Loucy (cell line): ENCODE measurements at regions not wholly inside any gene's neighbourhood (a gene's known extent, or its start where the extent isn't known, plus 50 kb on each side); places are given as distances from the start of the nearest gene placed in this dataset.
A peak's percentile ranks its signal among the peaks of the same experiment; 100 is the strongest.

Experiments
- H2AFZ ChIP-seq: fragments of 200-600 bp; sonication (generic); 2 replicates; pipeline ENCODE4 v1.6.0; 2016; ENCODE audit warnings: antibody characterized with exemption, mild to moderate bottlenecking, low read length, moderate library complexity
- H3F3A ChIP-seq: fragments of 200-600 bp; 2 replicates; pipeline ENCODE4 v1.6.0; 2016; ENCODE audit warnings: antibody characterized with exemption, low read depth, mild to moderate bottlenecking
- H3K27me3 ChIP-seq: fragments of 200-600 bp; sonication (generic); 2 replicates; pipeline ENCODE4 v1.6.1; 2014; ENCODE audit warnings: low read length, mild to moderate bottlenecking; ENCODE audit not compliant: insufficient read depth, poor library complexity, severe bottlenecking
- H3K36me3 ChIP-seq: fragments of 200-600 bp; sonication (generic); 2 replicates; pipeline ENCODE4 v1.6.1; 2016; ENCODE audit warnings: low read length; ENCODE audit not compliant: insufficient read depth
- H3K4me1 ChIP-seq: fragments of 200-600 bp; sonication (generic); 2 replicates; pipeline ENCODE4 v1.5.1; 2014; ENCODE audit warnings: low read length, mild to moderate bottlenecking; ENCODE audit not compliant: insufficient read depth, poor library complexity, severe bottlenecking
- H3K4me2 ChIP-seq: fragments of 200-600 bp; sonication (generic); 2 replicates; pipeline ENCODE4 v1.6.0; 2014; ENCODE audit warnings: antibody characterized with exemption, low read length, low read depth, mild to moderate bottlenecking; ENCODE audit not compliant: poor library complexity, severe bottlenecking
- H3K4me3 ChIP-seq: fragments of 200-600 bp; sonication (generic); 2 replicates; pipeline ENCODE4 v1.5.1; 2014; ENCODE audit warnings: low read length, mild to moderate bottlenecking, mixed read lengths; ENCODE audit not compliant: poor library complexity, severe bottlenecking
- H3K79me2 ChIP-seq: fragments of 200-600 bp; sonication (generic); 2 replicates; pipeline ENCODE4 v1.6.1; 2014; ENCODE audit warnings: low read length; ENCODE audit not compliant: insufficient read depth
- H3K9ac ChIP-seq: fragments of 200-600 bp; sonication (generic); 2 replicates; pipeline ENCODE4 v1.6.0; 2014; ENCODE audit warnings: mild to moderate bottlenecking, low read depth, low read length, moderate library complexity; ENCODE audit not compliant: poor library complexity, severe bottlenecking
- H3K9me2 ChIP-seq: fragments of 200-600 bp; sonication (generic); replicated peaks from 2 replicates; pipeline ENCODE4 v1.6.1; 2016; ENCODE audit warnings: low read depth, low read length, mixed read lengths
- H3K9me3 ChIP-seq: fragments of 200-600 bp; sonication (generic); 2 replicates; pipeline ENCODE4 v1.6.1; 2014; ENCODE audit warnings: mild to moderate bottlenecking, antibody characterized with exemption, low read length, low read depth; ENCODE audit not compliant: insufficient read depth
- H4K20me1 ChIP-seq: fragments of 200-600 bp; sonication (generic); 2 replicates; pipeline ENCODE4 v1.6.0; 2014; ENCODE audit warnings: antibody characterized with exemption, low read length, mild to moderate bottlenecking; ENCODE audit not compliant: insufficient read depth, poor library complexity, severe bottlenecking
- EZH2phosphoT487 ChIP-seq: fragments of 200-600 bp; IDR thresholded peaks from 2 replicates; pipeline ENCODE4 v1.6.1; 2018; ENCODE audit warnings: antibody characterized with exemption, mild to moderate bottlenecking, moderate library complexity, borderline replicate concordance
- TF ChIP-seq, protein P1 (sequence below): fragments of 200-600 bp; sonication (generic); conservative IDR thresholded peaks from 2 replicates; pipeline ENCODE4 v1.5.1; 2014; ENCODE audit warnings: mild to moderate bottlenecking, antibody characterized with exemption, low read length

DNA sequence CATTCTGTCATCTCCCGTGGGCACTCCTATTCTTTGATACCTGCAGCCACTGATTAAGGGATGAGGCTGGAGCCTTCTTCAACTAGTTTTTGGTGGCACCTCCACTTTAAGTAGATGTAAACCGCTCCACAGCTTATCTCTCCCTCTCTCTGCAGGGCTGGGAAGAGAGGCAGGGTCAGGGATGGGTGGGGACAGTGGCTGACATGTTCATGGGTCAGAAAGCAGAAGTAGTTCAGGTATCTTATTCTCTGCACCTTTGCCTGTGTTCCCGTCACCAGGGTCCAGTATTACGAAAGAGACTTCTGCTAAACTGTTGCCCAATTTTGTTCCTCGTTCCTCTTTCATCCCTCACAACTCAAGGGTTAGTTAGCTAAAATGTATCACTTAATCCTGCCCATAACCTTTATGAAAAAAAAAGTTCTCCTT, 51.7 kb upstream of the EDEM3 start:
- no peak overlapping the region for H2AFZ ChIP-seq
- H3K36me3 ChIP-seq = no peaks in the 10 kb centered on the region
- H3K9ac ChIP-seq = no peak overlapping the region
- H3K79me2 ChIP-seq = no peaks in the 10 kb centered on the region
- no peak for TF ChIP-seq EZH2phosphoT487
- TF ChIP-seq, protein P1, sequence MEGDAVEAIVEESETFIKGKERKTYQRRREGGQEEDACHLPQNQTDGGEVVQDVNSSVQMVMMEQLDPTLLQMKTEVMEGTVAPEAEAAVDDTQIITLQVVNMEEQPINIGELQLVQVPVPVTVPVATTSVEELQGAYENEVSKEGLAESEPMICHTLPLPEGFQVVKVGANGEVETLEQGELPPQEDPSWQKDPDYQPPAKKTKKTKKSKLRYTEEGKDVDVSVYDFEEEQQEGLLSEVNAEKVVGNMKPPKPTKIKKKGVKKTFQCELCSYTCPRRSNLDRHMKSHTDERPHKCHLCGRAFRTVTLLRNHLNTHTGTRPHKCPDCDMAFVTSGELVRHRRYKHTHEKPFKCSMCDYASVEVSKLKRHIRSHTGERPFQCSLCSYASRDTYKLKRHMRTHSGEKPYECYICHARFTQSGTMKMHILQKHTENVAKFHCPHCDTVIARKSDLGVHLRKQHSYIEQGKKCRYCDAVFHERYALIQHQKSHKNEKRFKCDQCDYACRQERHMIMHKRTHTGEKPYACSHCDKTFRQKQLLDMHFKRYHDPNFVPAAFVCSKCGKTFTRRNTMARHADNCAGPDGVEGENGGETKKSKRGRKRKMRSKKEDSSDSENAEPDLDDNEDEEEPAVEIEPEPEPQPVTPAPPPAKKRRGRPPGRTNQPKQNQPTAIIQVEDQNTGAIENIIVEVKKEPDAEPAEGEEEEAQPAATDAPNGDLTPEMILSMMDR = no peak
- H3K4me1 ChIP-seq = no peaks in the 10 kb centered on the region
- no peak overlapping the region for H3K4me3 ChIP-seq
- H3K9me2 ChIP-seq = no peaks in the 10 kb centered on the region
- H4K20me1 ChIP-seq = no peaks in the 10 kb centered on the region
- H3F3A ChIP-seq = no peaks in the 10 kb centered on the region
- H3K9me3 ChIP-seq = no peaks in the 10 kb centered on the region
- no peaks in the 10 kb centered on the region for H3K27me3 ChIP-seq
- no peak overlapping the region for H3K4me2 ChIP-seq

DNA sequence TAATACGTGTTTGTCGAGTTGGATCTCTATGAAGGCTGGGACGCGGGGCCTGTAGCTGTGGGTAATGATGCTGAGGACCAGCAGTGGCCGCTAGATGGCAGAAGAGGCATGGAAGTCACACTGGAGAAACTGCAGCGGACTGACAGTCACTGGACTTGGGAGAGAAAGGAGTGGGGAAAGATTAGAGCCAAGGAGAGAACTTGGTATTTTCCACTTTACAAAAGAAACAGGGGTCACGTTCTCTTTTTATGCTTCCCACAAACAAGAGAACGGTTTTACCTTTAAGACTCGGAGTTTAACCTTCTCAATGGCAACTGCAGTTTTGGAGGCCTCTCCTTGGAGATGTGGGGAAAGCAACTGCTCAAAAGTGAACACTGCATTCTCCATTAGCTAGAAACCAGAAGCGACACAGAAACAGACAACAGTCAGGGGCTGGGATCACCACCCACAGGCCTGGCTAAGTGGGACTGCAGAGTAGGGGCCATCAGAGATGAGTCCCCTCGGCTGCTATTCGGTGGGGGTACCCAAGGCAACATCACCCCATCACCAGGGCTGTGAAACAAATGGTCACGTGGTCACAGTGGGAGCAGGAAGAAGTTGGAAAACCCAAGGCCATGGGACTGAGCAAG, 51.1 kb upstream of the EDEM3 start:
- H4K20me1 ChIP-seq = no peaks in the 10 kb centered on the region
- no peaks in the 10 kb centered on the region for H3K27me3 ChIP-seq
- no peak overlapping the region for H3K4me2 ChIP-seq
- no peaks in the 10 kb centered on the region for H3K9me2 ChIP-seq
- no peak overlapping the region for H3K9ac ChIP-seq
- no peak overlapping the region; the same call in 1 of the 2 replicates for H2AFZ ChIP-seq
- no peaks in the 10 kb centered on the region for H3K79me2 ChIP-seq
- no peaks in the 10 kb centered on the region for H3K9me3 ChIP-seq
- no peak overlapping the region for H3K4me3 ChIP-seq
- no peaks in the 10 kb centered on the region for H3K4me1 ChIP-seq
- no peaks in the 10 kb centered on the region for H3K36me3 ChIP-seq
- H3F3A ChIP-seq = no peaks in the 10 kb centered on the region
- no peak for TF ChIP-seq EZH2phosphoT487
- TF ChIP-seq, protein P1 = peak; percentile 85
